ENCODE measurements at regions not wholly inside any gene's neighbourhood (a gene's known extent, or its start where the extent isn't known, plus 50 kb on each side); places are given as distances from the start of the nearest gene placed in this dataset.

- peaks cover 5% of the 10 kb centered on the region for H3K27me3 Mint-ChIP-seq
Observed at GRCh38 chr10:9275861-9276260, 1221.4 kb downstream of the GATA3 start.

GRCh38 chr10:9285690-9286089 is 1231.2 kb downstream of the GATA3 start:
- no peaks in the 10 kb centered on the region for H3K27me3 Mint-ChIP-seq
- no peak overlapping the region for H3K27ac ChIP-seq (ENCODE audit: insufficient read depth, low read length, poor library complexity, severe bottlenecking)
- ATAC-seq (ENCODE audit: low read depth in 2 of 2) (no peak), DNase-seq (no peak)
- no peaks in the 10 kb centered on the region for H3K4me1 Mint-ChIP-seq
- H3K4me3 ChIP-seq (ENCODE audit: low read depth, low read length): no peak overlapping the region
- H3K27ac Mint-ChIP-seq: no peak overlapping the region
- no peaks in the 10 kb centered on the region for H3K27me3 ChIP-seq (ENCODE audit: control insufficient read depth, insufficient read depth, low read length)
- peaks cover 0 to 2% (median 0%) of the 10 kb centered on the region in 7 donors for H3K9me3 Mint-ChIP-seq
- no peaks in the 10 kb centered on the region for H3K36me3 ChIP-seq (ENCODE audit: control insufficient read depth, insufficient read depth, low read length)
- no peaks in the 10 kb centered on the region for H3K36me3 Mint-ChIP-seq
- no peak overlapping the region for H3K4me3 Mint-ChIP-seq
- no peaks in the 10 kb centered on the region for H3K4me1 ChIP-seq (ENCODE audit: control insufficient read depth, insufficient read depth, low read length, poor library complexity, severe bottlenecking)
- H3K9me3 ChIP-seq (ENCODE audit: control insufficient read depth in 2 of 2, low read length in 2 of 2): no peaks in the 10 kb centered on the region

More at GRCh38 chr10:9275861-9276260, 1221.4 kb downstream of the GATA3 start:
- H3K36me3 Mint-ChIP-seq: no peaks in the 10 kb centered on the region
- H3K36me3 ChIP-seq (ENCODE audit: control insufficient read depth, insufficient read depth, low read length): no peaks in the 10 kb centered on the region
- no peaks in the 10 kb centered on the region for H3K27me3 ChIP-seq (ENCODE audit: control insufficient read depth, insufficient read depth, low read length)
- no peak overlapping the region for H3K4me3 ChIP-seq (ENCODE audit: low read depth, low read length)
- H3K27ac Mint-ChIP-seq: peak overlapping the region in 1 of 3 donors; percentile 11
- H3K27ac ChIP-seq (ENCODE audit: insufficient read depth, low read length, poor library complexity, severe bottlenecking): no peak overlapping the region
- H3K4me3 Mint-ChIP-seq: no peak overlapping the region
- ATAC-seq (ENCODE audit: low read depth in 2 of 2) (no peak), DNase-seq (no peak)
- H3K4me1 Mint-ChIP-seq: no peaks in the 10 kb centered on the region
- peaks cover 0 to 1% (median 0%) of the 10 kb centered on the region in 7 donors for H3K9me3 Mint-ChIP-seq
- no peaks in the 10 kb centered on the region for H3K9me3 ChIP-seq (ENCODE audit: control insufficient read depth in 2 of 2, low read length in 2 of 2)
- no peaks in the 10 kb centered on the region for H3K4me1 ChIP-seq (ENCODE audit: control insufficient read depth, insufficient read depth, low read length, poor library complexity, severe bottlenecking)

- Histone ChIP-seq H3K4me3 (ENCODE audit: low read depth, low read length) (no peak overlapping the region), H3K27me3 (ENCODE audit: control insufficient read depth, insufficient read depth, low read length) (no peaks in the 10 kb centered on the region), H3K4me1 (ENCODE audit: control insufficient read depth, insufficient read depth, low read length, poor library complexity, severe bottlenecking) (peaks cover 12% of the 10 kb centered on the region), H3K36me3 (ENCODE audit: control insufficient read depth, insufficient read depth, low read length) (no peaks in the 10 kb centered on the region), H3K9me3 (ENCODE audit: control insufficient read depth in 2 of 2, low read length in 2 of 2) (no peaks in the 10 kb centered on the region), H3K27ac (ENCODE audit: insufficient read depth, low read length, poor library complexity, severe bottlenecking) (no peak overlapping the region)
- no peak overlapping the region for H3K27ac Mint-ChIP-seq
- H3K36me3 Mint-ChIP-seq: no peaks in the 10 kb centered on the region
- H3K27me3 Mint-ChIP-seq: no peaks in the 10 kb centered on the region
- H3K9me3 Mint-ChIP-seq: peaks cover 0 to 2% (median 0%) of the 10 kb centered on the region in 7 donors
- DNase-seq (no peak), ATAC-seq (ENCODE audit: low read depth in 2 of 2) (no peak)
- H3K4me3 Mint-ChIP-seq: no peak overlapping the region
- H3K4me1 Mint-ChIP-seq: peaks cover 4 to 15% (median 11%) of the 10 kb centered on the region in 4 donors
Observed at GRCh38 chr10:9289811-9290210, 1235.3 kb downstream of the GATA3 start.

GRCh38 chr10:9291081-9291480 is 1236.6 kb downstream of the GATA3 start:
- H3K36me3 Mint-ChIP-seq: no peaks in the 10 kb centered on the region
- H3K36me3 ChIP-seq (ENCODE audit: control insufficient read depth, insufficient read depth, low read length): no peaks in the 10 kb centered on the region
- no peaks in the 10 kb centered on the region for H3K27me3 ChIP-seq (ENCODE audit: control insufficient read depth, insufficient read depth, low read length)
- H3K4me3 ChIP-seq (ENCODE audit: low read depth, low read length): no peak overlapping the region
- peaks cover 9 to 24% (median 17%) of the 10 kb centered on the region in 4 donors for H3K4me1 Mint-ChIP-seq
- H3K27ac ChIP-seq (ENCODE audit: insufficient read depth, low read length, poor library complexity, severe bottlenecking): no peak overlapping the region
- no peak overlapping the region for H3K4me3 Mint-ChIP-seq
- H3K4me1 ChIP-seq (ENCODE audit: control insufficient read depth, insufficient read depth, low read length, poor library complexity, severe bottlenecking): peaks cover 16% of the 10 kb centered on the region
- H3K27ac Mint-ChIP-seq: no peak overlapping the region
- ATAC-seq (ENCODE audit: low read depth in 2 of 2) (no peak), DNase-seq (no peak)
- H3K27me3 Mint-ChIP-seq: no peaks in the 10 kb centered on the region
- H3K9me3 Mint-ChIP-seq: peaks cover 0 to 2% (median 0%) of the 10 kb centered on the region in 7 donors
- H3K9me3 ChIP-seq (ENCODE audit: control insufficient read depth in 2 of 2, low read length in 2 of 2): no peaks in the 10 kb centered on the region

- Histone ChIP-seq H3K4me1 (ENCODE audit: control insufficient read depth, insufficient read depth, low read length, poor library complexity, severe bottlenecking) (peaks cover 16% of the 10 kb centered on the region), H3K27ac (ENCODE audit: insufficient read depth, low read length, poor library complexity, severe bottlenecking) (peak overlapping the region; percentile 27), H3K4me3 (ENCODE audit: low read depth, low read length) (peak overlapping the region; percentile 72), H3K27me3 (ENCODE audit: control insufficient read depth, insufficient read depth, low read length) (no peaks in the 10 kb centered on the region), H3K9me3 (ENCODE audit: control insufficient read depth in 2 of 2, low read length in 2 of 2) (no peaks in the 10 kb centered on the region), H3K36me3 (ENCODE audit: control insufficient read depth, insufficient read depth, low read length) (no peaks in the 10 kb centered on the region)
- ATAC-seq (ENCODE audit: low read depth in 2 of 2): peak in 1 of 2 donors; percentile 36
- Mint-ChIP-seq H3K4me1 (peaks cover 9 to 24% (median 17%) of the 10 kb centered on the region in 4 donors), H3K4me3 (peak overlapping the region in 3 of 4 donors; percentile 21 to 71 (median 67)), H3K36me3 (no peaks in the 10 kb centered on the region), H3K27me3 (no peaks in the 10 kb centered on the region), H3K9me3 (peaks cover 0 to 2% (median 0%) of the 10 kb centered on the region in 7 donors), H3K27ac (peak overlapping the region in 2 of 3 donors; percentile 5 to 68)
- DNase-seq: peak in 1 of 3 donors; percentile 39
Observed at GRCh38 chr10:9294132-9294663, 1239.7 kb downstream of the GATA3 start.

- peak overlapping the region; percentile 72 for H3K4me3 ChIP-seq (ENCODE audit: low read depth, low read length)
- H3K36me3 ChIP-seq (ENCODE audit: control insufficient read depth, insufficient read depth, low read length): no peaks in the 10 kb centered on the region
- Mint-ChIP-seq H3K4me1 (peaks cover 9 to 24% (median 17%) of the 10 kb centered on the region in 4 donors), H3K4me3 (peak overlapping the region in 1 of 4 donors; percentile 71), H3K9me3 (peaks cover 0 to 1% (median 0%) of the 10 kb centered on the region in 7 donors), H3K27ac (peak overlapping the region in 1 of 3 donors; percentile 5), H3K36me3 (no peaks in the 10 kb centered on the region), H3K27me3 (no peaks in the 10 kb centered on the region)
- H3K27me3 ChIP-seq (ENCODE audit: control insufficient read depth, insufficient read depth, low read length): no peaks in the 10 kb centered on the region
- peaks cover 16% of the 10 kb centered on the region for H3K4me1 ChIP-seq (ENCODE audit: control insufficient read depth, insufficient read depth, low read length, poor library complexity, severe bottlenecking)
- no peak overlapping the region for H3K27ac ChIP-seq (ENCODE audit: insufficient read depth, low read length, poor library complexity, severe bottlenecking)
- DNase-seq: peak in 1 of 3 donors; percentile 71
- no peaks in the 10 kb centered on the region for H3K9me3 ChIP-seq (ENCODE audit: control insufficient read depth in 2 of 2, low read length in 2 of 2)
- ATAC-seq (ENCODE audit: low read depth in 2 of 2): peak; percentile 61 to 68
Observed at GRCh38 chr10:9294865-9295264, 1240.4 kb downstream of the GATA3 start.

GRCh38 chr10:9296190-9296589 is 1241.7 kb downstream of the GATA3 start:
- H3K27me3 Mint-ChIP-seq: no peaks in the 10 kb centered on the region
- H3K4me3 Mint-ChIP-seq: no peak overlapping the region
- H3K4me1 ChIP-seq (ENCODE audit: control insufficient read depth, insufficient read depth, low read length, poor library complexity, severe bottlenecking): peaks cover 16% of the 10 kb centered on the region
- H3K4me1 Mint-ChIP-seq: peaks cover 9 to 24% (median 17%) of the 10 kb centered on the region in 4 donors
- no peaks in the 10 kb centered on the region for H3K36me3 ChIP-seq (ENCODE audit: control insufficient read depth, insufficient read depth, low read length)
- no peaks in the 10 kb centered on the region for H3K9me3 ChIP-seq (ENCODE audit: control insufficient read depth in 2 of 2, low read length in 2 of 2)
- no peak overlapping the region for H3K27ac Mint-ChIP-seq
- H3K27me3 ChIP-seq (ENCODE audit: control insufficient read depth, insufficient read depth, low read length): no peaks in the 10 kb centered on the region
- DNase-seq (no peak), ATAC-seq (ENCODE audit: low read depth in 2 of 2) (no peak)
- H3K27ac ChIP-seq (ENCODE audit: insufficient read depth, low read length, poor library complexity, severe bottlenecking): no peak overlapping the region
- no peaks in the 10 kb centered on the region for H3K36me3 Mint-ChIP-seq
- peaks cover 0 to 1% (median 0%) of the 10 kb centered on the region in 7 donors for H3K9me3 Mint-ChIP-seq
- H3K4me3 ChIP-seq (ENCODE audit: low read depth, low read length): no peak overlapping the region

- no peaks in the 10 kb centered on the region for H3K9me3 ChIP-seq (ENCODE audit: control insufficient read depth in 2 of 2, low read length in 2 of 2)
- H3K27me3 ChIP-seq (ENCODE audit: control insufficient read depth, insufficient read depth, low read length): no peaks in the 10 kb centered on the region
- Mint-ChIP-seq H3K27me3 (no peaks in the 10 kb centered on the region), H3K36me3 (no peaks in the 10 kb centered on the region), H3K4me3 (no peak overlapping the region), H3K9me3 (peaks cover 0 to 1% (median 0%) of the 10 kb centered on the region in 7 donors), H3K4me1 (peaks cover 13 to 24% (median 17%) of the 10 kb centered on the region in 4 donors), H3K27ac (no peak overlapping the region)
- no peak overlapping the region for H3K4me3 ChIP-seq (ENCODE audit: low read depth, low read length)
- ATAC-seq (ENCODE audit: low read depth in 2 of 2) (no peak), DNase-seq (no peak)
- peaks cover 16% of the 10 kb centered on the region for H3K4me1 ChIP-seq (ENCODE audit: control insufficient read depth, insufficient read depth, low read length, poor library complexity, severe bottlenecking)
- no peaks in the 10 kb centered on the region for H3K36me3 ChIP-seq (ENCODE audit: control insufficient read depth, insufficient read depth, low read length)
- no peak overlapping the region for H3K27ac ChIP-seq (ENCODE audit: insufficient read depth, low read length, poor library complexity, severe bottlenecking)
Observed at GRCh38 chr10:9297580-9297979, 1243.1 kb downstream of the GATA3 start.
